ENCODE measurements at regions not wholly inside any gene's neighbourhood (a gene's known extent, or its start where the extent isn't known, plus 50 kb on each side); places are given as distances from the start of the nearest gene placed in this dataset.
"Not testable (repeated sequence)": the region's sequence is repeated elsewhere in the genome, so short reads cannot be mapped to it uniquely, and the experiment has no call there.

- not testable (repeated sequence) for H3K27ac ChIP-seq (ENCODE audit: low read depth in 1 of 2, low read length in 1 of 2); H3K9me3 ChIP-seq (ENCODE audit: control insufficient read depth in 4 of 4, insufficient read depth in 3 of 4, low read length in 3 of 4); H3K9ac ChIP-seq (ENCODE audit: insufficient read depth in 1 of 2, low read length in 2 of 2); H3K4me3 ChIP-seq; H3K4me1 ChIP-seq (ENCODE audit: control insufficient read depth in 5 of 5, insufficient read depth in 5 of 5, low read length in 5 of 5); H3K36me3 ChIP-seq (ENCODE audit: control insufficient read depth in 4 of 4, insufficient read depth in 4 of 4, low read length in 4 of 4); ATAC-seq (ENCODE audit: insufficient read depth, low FRiP score); DNase-seq; H3K27me3 ChIP-seq (ENCODE audit: control insufficient read depth in 3 of 3, insufficient read depth in 3 of 3, low read length in 2 of 3)
- no CpG with 5 or more reads among the region's 5 CpGs for WGBS, 2 donors
Measured at GRCh38 chr16:33984428-33984827, 525.0 kb downstream of the TP53TG3F start.

GRCh38 chr16:33986521-33986920 is 527.1 kb downstream of the TP53TG3F start:
- not testable (repeated sequence) for H3K27ac ChIP-seq (ENCODE audit: low read depth in 1 of 2, low read length in 1 of 2); H3K4me1 ChIP-seq (ENCODE audit: control insufficient read depth in 5 of 5, insufficient read depth in 5 of 5, low read length in 5 of 5); ATAC-seq (ENCODE audit: insufficient read depth, low FRiP score); DNase-seq; H3K36me3 ChIP-seq (ENCODE audit: control insufficient read depth in 4 of 4, insufficient read depth in 4 of 4, low read length in 4 of 4); H3K9me3 ChIP-seq (ENCODE audit: control insufficient read depth in 4 of 4, insufficient read depth in 3 of 4, low read length in 3 of 4); H3K27me3 ChIP-seq (ENCODE audit: control insufficient read depth in 3 of 3, insufficient read depth in 3 of 3, low read length in 2 of 3); H3K4me3 ChIP-seq; H3K9ac ChIP-seq (ENCODE audit: insufficient read depth in 1 of 2, low read length in 2 of 2)
- 82 to 87% methylated on average over 3 to 6 of the region's 8 CpGs for WGBS, 2 donors

- not testable (repeated sequence) for H3K9me3 ChIP-seq (ENCODE audit: control insufficient read depth in 4 of 4, insufficient read depth in 3 of 4, low read length in 3 of 4); DNase-seq; H3K27ac ChIP-seq (ENCODE audit: low read depth in 1 of 2, low read length in 1 of 2); H3K4me3 ChIP-seq; H3K4me1 ChIP-seq (ENCODE audit: control insufficient read depth in 5 of 5, insufficient read depth in 5 of 5, low read length in 5 of 5); H3K36me3 ChIP-seq (ENCODE audit: control insufficient read depth in 4 of 4, insufficient read depth in 4 of 4, low read length in 4 of 4); ATAC-seq (ENCODE audit: insufficient read depth, low FRiP score); H3K9ac ChIP-seq (ENCODE audit: insufficient read depth in 1 of 2, low read length in 2 of 2); H3K27me3 ChIP-seq (ENCODE audit: control insufficient read depth in 3 of 3, insufficient read depth in 3 of 3, low read length in 2 of 3)
- 76 to 83% methylated on average over 3 to 8 of the region's 13 CpGs for WGBS, 2 donors
Measured at GRCh38 chr16:33987348-33987963, 528.0 kb downstream of the TP53TG3F start.

- H3K27me3 ChIP-seq (ENCODE audit: control insufficient read depth in 3 of 3, insufficient read depth in 3 of 3, low read length in 2 of 3); H3K9ac ChIP-seq (ENCODE audit: insufficient read depth in 1 of 2, low read length in 2 of 2); DNase-seq; H3K36me3 ChIP-seq (ENCODE audit: control insufficient read depth in 4 of 4, insufficient read depth in 4 of 4, low read length in 4 of 4); H3K27ac ChIP-seq (ENCODE audit: low read depth in 1 of 2, low read length in 1 of 2); H3K4me1 ChIP-seq (ENCODE audit: control insufficient read depth in 5 of 5, insufficient read depth in 5 of 5, low read length in 5 of 5); H3K4me3 ChIP-seq; ATAC-seq (ENCODE audit: insufficient read depth, low FRiP score); H3K9me3 ChIP-seq (ENCODE audit: control insufficient read depth in 4 of 4, insufficient read depth in 3 of 4, low read length in 3 of 4): not testable (repeated sequence)
- WGBS, 2 donors: no CpG with 5 or more reads among the region's 8 CpGs
Measured at GRCh38 chr16:33988012-33988411, 528.6 kb downstream of the TP53TG3F start.

- DNase-seq; H3K27me3 ChIP-seq (ENCODE audit: control insufficient read depth in 3 of 3, insufficient read depth in 3 of 3, low read length in 2 of 3): not testable (repeated sequence)
- WGBS, 2 donors: no CpG with 5 or more reads among the region's 18 CpGs
Measured at GRCh38 chr16:33990488-33990887, 531.1 kb downstream of the TP53TG3F start.

GRCh38 chr16:33992513-33993177 is 533.2 kb downstream of the TP53TG3F start:
- 78 to 79% methylated on average over 11 of the region's 11 CpGs for WGBS, 2 donors

More at GRCh38 chr16:33990488-33990887, 531.1 kb downstream of the TP53TG3F start:
- ATAC-seq (ENCODE audit: insufficient read depth, low FRiP score); H3K36me3 ChIP-seq (ENCODE audit: control insufficient read depth in 4 of 4, insufficient read depth in 4 of 4, low read length in 4 of 4); H3K4me1 ChIP-seq (ENCODE audit: control insufficient read depth in 5 of 5, insufficient read depth in 5 of 5, low read length in 5 of 5); H3K4me3 ChIP-seq; H3K27ac ChIP-seq (ENCODE audit: low read depth in 1 of 2, low read length in 1 of 2); H3K9me3 ChIP-seq (ENCODE audit: control insufficient read depth in 4 of 4, insufficient read depth in 3 of 4, low read length in 3 of 4); H3K9ac ChIP-seq (ENCODE audit: insufficient read depth in 1 of 2, low read length in 2 of 2): not testable (repeated sequence)

GRCh38 chr16:33994207-33994606 is 534.8 kb downstream of the TP53TG3F start:
- not testable (repeated sequence) for ATAC-seq (ENCODE audit: insufficient read depth, low FRiP score); DNase-seq; H3K36me3 ChIP-seq (ENCODE audit: control insufficient read depth in 4 of 4, insufficient read depth in 4 of 4, low read length in 4 of 4); H3K27me3 ChIP-seq (ENCODE audit: control insufficient read depth in 3 of 3, insufficient read depth in 3 of 3, low read length in 2 of 3); H3K27ac ChIP-seq (ENCODE audit: low read depth in 1 of 2, low read length in 1 of 2); H3K9ac ChIP-seq (ENCODE audit: insufficient read depth in 1 of 2, low read length in 2 of 2); H3K4me1 ChIP-seq (ENCODE audit: control insufficient read depth in 5 of 5, insufficient read depth in 5 of 5, low read length in 5 of 5); H3K4me3 ChIP-seq; H3K9me3 ChIP-seq (ENCODE audit: control insufficient read depth in 4 of 4, insufficient read depth in 3 of 4, low read length in 3 of 4)
- WGBS, 2 donors: 75 to 82% methylated on average over 7 to 10 of the region's 12 CpGs

More at GRCh38 chr16:33992513-33993177, 533.2 kb downstream of the TP53TG3F start:
- ATAC-seq (ENCODE audit: insufficient read depth, low FRiP score); DNase-seq; H3K27ac ChIP-seq (ENCODE audit: low read depth in 1 of 2, low read length in 1 of 2); H3K4me1 ChIP-seq (ENCODE audit: control insufficient read depth in 5 of 5, insufficient read depth in 5 of 5, low read length in 5 of 5); H3K9ac ChIP-seq (ENCODE audit: insufficient read depth in 1 of 2, low read length in 2 of 2); H3K36me3 ChIP-seq (ENCODE audit: control insufficient read depth in 4 of 4, insufficient read depth in 4 of 4, low read length in 4 of 4); H3K4me3 ChIP-seq; H3K27me3 ChIP-seq (ENCODE audit: control insufficient read depth in 3 of 3, insufficient read depth in 3 of 3, low read length in 2 of 3); H3K9me3 ChIP-seq (ENCODE audit: control insufficient read depth in 4 of 4, insufficient read depth in 3 of 4, low read length in 3 of 4): not testable (repeated sequence)

GRCh38 chr16:33995821-33996372 is 536.5 kb downstream of the TP53TG3F start:
- not testable (repeated sequence) for H3K27me3 ChIP-seq (ENCODE audit: control insufficient read depth in 3 of 3, insufficient read depth in 3 of 3, low read length in 2 of 3); H3K4me1 ChIP-seq (ENCODE audit: control insufficient read depth in 5 of 5, insufficient read depth in 5 of 5, low read length in 5 of 5); H3K36me3 ChIP-seq (ENCODE audit: control insufficient read depth in 4 of 4, insufficient read depth in 4 of 4, low read length in 4 of 4); H3K27ac ChIP-seq (ENCODE audit: low read depth in 1 of 2, low read length in 1 of 2); ATAC-seq (ENCODE audit: insufficient read depth, low FRiP score); DNase-seq; H3K9ac ChIP-seq (ENCODE audit: insufficient read depth in 1 of 2, low read length in 2 of 2); H3K9me3 ChIP-seq (ENCODE audit: control insufficient read depth in 4 of 4, insufficient read depth in 3 of 4, low read length in 3 of 4); H3K4me3 ChIP-seq
- 77% methylated on average over 7 to 8 of the region's 9 CpGs for WGBS, 2 donors

Data from lung (tissue), 9 donors.